MM.1S (cell line): ENCODE measurements at regions not wholly inside any gene's neighbourhood (a gene's known extent, or its start where the extent isn't known, plus 50 kb on each side); places are given as distances from the start of the nearest gene placed in this dataset.

Experiments used
- EZH2 ChIP-seq: fragments of 300-600 bp; sonication (generic); optimal IDR thresholded peaks from 2 replicates; pipeline ENCODE3; 2017; ENCODE audit warnings: low read depth, mild to moderate bottlenecking, antibody characterized with exemption, low read length, mixed read lengths
- TF ChIP-seq, protein P1 (sequence below): fragments of 300-600 bp; sonication (generic); IDR thresholded peaks from 2 replicates; pipeline ENCODE4 v1.5.1; 2016; ENCODE audit warnings: antibody characterized with exemption, low read length, mixed read lengths

DNA sequence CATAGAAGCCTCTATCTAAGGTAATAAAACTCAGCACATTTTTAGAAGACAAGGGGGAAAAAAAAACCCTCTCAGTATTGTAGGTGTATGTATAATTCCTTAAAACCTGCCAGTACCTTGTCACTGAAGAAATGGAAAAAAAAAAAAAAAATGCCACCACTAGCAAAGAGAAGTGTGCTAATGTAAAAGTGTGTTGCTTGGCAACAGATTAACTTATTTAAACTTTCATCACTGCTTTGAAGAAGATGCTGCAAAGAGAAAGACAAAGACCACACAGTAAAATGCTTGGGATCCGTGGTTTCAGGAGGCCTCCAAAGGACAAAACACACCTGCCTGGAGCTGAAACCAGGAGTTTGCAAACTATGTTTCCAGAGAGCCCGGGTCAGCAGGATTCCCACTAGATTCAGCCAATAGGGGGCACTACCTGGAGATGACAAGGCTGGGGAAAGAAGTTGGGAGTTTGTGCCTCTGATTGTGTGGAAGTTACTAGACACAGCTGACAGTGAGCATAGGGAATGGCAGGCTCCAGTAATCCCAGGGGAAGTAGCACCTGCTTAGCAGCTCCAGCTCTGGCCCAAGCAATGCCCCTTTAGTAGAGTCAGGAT lies 169.1 kb upstream of the TRIB2 start:
- TF ChIP-seq, protein P1, sequence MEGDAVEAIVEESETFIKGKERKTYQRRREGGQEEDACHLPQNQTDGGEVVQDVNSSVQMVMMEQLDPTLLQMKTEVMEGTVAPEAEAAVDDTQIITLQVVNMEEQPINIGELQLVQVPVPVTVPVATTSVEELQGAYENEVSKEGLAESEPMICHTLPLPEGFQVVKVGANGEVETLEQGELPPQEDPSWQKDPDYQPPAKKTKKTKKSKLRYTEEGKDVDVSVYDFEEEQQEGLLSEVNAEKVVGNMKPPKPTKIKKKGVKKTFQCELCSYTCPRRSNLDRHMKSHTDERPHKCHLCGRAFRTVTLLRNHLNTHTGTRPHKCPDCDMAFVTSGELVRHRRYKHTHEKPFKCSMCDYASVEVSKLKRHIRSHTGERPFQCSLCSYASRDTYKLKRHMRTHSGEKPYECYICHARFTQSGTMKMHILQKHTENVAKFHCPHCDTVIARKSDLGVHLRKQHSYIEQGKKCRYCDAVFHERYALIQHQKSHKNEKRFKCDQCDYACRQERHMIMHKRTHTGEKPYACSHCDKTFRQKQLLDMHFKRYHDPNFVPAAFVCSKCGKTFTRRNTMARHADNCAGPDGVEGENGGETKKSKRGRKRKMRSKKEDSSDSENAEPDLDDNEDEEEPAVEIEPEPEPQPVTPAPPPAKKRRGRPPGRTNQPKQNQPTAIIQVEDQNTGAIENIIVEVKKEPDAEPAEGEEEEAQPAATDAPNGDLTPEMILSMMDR, result no peak
- TF ChIP-seq EZH2, result no peak
